Calu3 (cell line): ENCODE measurements at regions not wholly inside any gene's neighbourhood (a gene's known extent, or its start where the extent isn't known, plus 50 kb on each side); places are given as distances from the start of the nearest gene placed in this dataset.

Source experiments
- BruUV-seq: library from RNA; stranded (reverse); fragments of 400-500 nt; replicated peaks from 2 replicates; lab custom pipeline; 2021; lab: Mats Ljungman, UMichigan
- CTCF ChIA-PET: fragments of 300-600 bp; sonication (Branson Sonifier 250); formaldehyde crosslinking; loops from one replicate; lab custom pipeline; 2022; ENCODE audit warnings: antibody characterized with exemption; lab: Charles Lee
- DNase-seq: peaks from one replicate; pipeline ENCODE4 v3.0.0; 2022
- H3K27ac Mint-ChIP-seq: one replicate; pipeline ENCODE4 v1.8.0; 2022; ENCODE audit warnings: mixed read lengths; ENCODE audit not compliant: unreplicated experiment
- H3K27me3 Mint-ChIP-seq: one replicate; pipeline ENCODE4 v1.8.0; 2022; ENCODE audit warnings: mixed read lengths; ENCODE audit not compliant: unreplicated experiment
- H3K36me3 Mint-ChIP-seq: one replicate; pipeline ENCODE4 v1.8.0; 2022; ENCODE audit warnings: mild to moderate bottlenecking, moderate library complexity, mixed read lengths; ENCODE audit not compliant: insufficient read depth, unreplicated experiment
- H3K4me1 Mint-ChIP-seq: one replicate; pipeline ENCODE4 v1.8.0; 2022; ENCODE audit warnings: mild to moderate bottlenecking, low read depth, mixed read lengths; ENCODE audit not compliant: unreplicated experiment
- H3K4me3 Mint-ChIP-seq: one replicate; pipeline ENCODE4 v1.8.0; 2022; ENCODE audit warnings: mild to moderate bottlenecking, low read depth, moderate library complexity, mixed read lengths; ENCODE audit not compliant: unreplicated experiment
- H3K9me3 Mint-ChIP-seq: one replicate; pipeline ENCODE4 v1.8.0; 2022; ENCODE audit warnings: low read depth, mixed read lengths; ENCODE audit not compliant: unreplicated experiment
- intact Hi-C: fragments of 100-400 bp; cut with micrococcal nuclease; formaldehyde crosslinking; loops from one replicate; pipeline ENCODE4 v1.10.0; 2022; ENCODE audit not compliant: unreplicated experiment
- TF ChIP-seq, protein P1 (sequence below): fragments of 200-600 bp; IDR thresholded peaks from one replicate; pipeline ENCODE4 v1.8.0; 2022; ENCODE audit warnings: antibody characterized with exemption; ENCODE audit not compliant: unreplicated experiment

DNA sequence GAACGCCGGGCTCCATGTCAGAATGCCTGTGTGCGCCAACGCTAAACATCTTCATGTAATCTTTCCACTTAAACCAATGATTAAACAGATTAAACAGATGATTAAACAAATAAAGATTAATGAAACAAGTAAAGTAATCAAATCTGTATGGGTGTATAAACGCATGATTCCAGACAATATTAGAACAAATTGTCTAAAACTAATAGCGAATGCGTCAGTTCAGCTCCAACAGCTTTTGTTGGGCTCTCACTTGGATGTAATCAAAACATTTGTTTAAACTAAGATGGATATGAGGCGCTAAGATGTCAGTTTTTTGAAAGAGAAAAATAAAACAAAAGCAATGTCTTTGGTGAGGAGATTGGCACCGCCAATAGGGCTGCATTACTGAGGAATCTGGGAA, 299.1 kb upstream of the TLE3 start:
- TF ChIP-seq, protein P1, sequence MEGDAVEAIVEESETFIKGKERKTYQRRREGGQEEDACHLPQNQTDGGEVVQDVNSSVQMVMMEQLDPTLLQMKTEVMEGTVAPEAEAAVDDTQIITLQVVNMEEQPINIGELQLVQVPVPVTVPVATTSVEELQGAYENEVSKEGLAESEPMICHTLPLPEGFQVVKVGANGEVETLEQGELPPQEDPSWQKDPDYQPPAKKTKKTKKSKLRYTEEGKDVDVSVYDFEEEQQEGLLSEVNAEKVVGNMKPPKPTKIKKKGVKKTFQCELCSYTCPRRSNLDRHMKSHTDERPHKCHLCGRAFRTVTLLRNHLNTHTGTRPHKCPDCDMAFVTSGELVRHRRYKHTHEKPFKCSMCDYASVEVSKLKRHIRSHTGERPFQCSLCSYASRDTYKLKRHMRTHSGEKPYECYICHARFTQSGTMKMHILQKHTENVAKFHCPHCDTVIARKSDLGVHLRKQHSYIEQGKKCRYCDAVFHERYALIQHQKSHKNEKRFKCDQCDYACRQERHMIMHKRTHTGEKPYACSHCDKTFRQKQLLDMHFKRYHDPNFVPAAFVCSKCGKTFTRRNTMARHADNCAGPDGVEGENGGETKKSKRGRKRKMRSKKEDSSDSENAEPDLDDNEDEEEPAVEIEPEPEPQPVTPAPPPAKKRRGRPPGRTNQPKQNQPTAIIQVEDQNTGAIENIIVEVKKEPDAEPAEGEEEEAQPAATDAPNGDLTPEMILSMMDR: no peak
- no peaks in the 10 kb centered on the region for H3K9me3 Mint-ChIP-seq
- BruUV-seq: no TSS peak
- CTCF ChIA-PET: no interaction called here
- peaks cover 49% of the 10 kb centered on the region for H3K27me3 Mint-ChIP-seq
- H3K4me3 Mint-ChIP-seq: no peak overlapping the region
- no peak for DNase-seq
- peaks cover 18% of the 10 kb centered on the region for H3K4me1 Mint-ChIP-seq
- intact Hi-C loops: no loop called here
- no peaks in the 10 kb centered on the region for H3K36me3 Mint-ChIP-seq
- H3K27ac Mint-ChIP-seq: no peak overlapping the region

DNA sequence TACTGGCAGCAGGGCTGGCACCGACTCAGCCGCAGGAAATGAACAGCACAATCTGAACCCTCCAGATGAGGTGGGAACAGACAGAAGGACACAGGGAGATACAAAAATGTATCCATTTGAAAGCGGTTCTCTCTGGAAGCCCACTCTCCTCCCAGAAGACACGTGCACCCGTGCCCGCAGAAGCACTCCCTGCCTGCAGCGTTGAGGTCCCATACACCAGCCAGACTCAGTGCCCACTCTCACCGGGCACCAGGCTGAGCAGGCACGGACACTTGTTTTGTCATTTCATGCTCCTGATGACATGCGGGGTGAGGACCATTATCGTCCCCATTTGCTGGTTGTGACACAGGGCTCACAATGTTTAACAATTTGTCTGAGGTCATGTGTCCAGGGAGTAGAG, 297.4 kb upstream of the TLE3 start:
- H3K27me3 Mint-ChIP-seq: peaks cover 37% of the 10 kb centered on the region
- BruUV-seq: no TSS peak
- no peak overlapping the region for H3K4me3 Mint-ChIP-seq
- no peaks in the 10 kb centered on the region for H3K9me3 Mint-ChIP-seq
- intact Hi-C loops: no loop called here
- H3K36me3 Mint-ChIP-seq: no peaks in the 10 kb centered on the region
- H3K4me1 Mint-ChIP-seq: peaks cover 18% of the 10 kb centered on the region
- CTCF ChIA-PET: interaction anchor here (0.6 to 0.7 kb wide), 2 partner anchors 171 to 255 kb away, joined by 4 read pairs; no protein-coding TSS in a partner anchor
- H3K27ac Mint-ChIP-seq: no peak overlapping the region
- TF ChIP-seq, protein P1: no peak
- DNase-seq: no peak

DNA sequence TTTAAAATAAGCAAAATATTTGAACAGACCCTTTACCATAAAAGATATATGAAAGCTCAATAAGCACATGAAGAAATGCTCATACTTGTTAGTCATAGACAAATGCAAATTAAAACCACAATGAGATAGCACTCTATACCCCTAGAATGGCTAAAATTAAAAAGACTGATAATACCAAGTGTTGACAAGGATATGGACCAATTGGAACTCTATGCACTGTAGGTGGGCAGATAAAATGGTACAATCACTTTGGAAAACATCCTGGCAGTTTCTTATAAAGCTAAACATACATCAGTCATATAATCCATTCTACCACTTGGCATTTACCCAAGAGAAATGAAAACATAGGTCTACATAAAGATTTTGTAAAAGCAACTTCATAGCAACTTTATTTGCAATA, 293.0 kb upstream of the TLE3 start:
- no peak for DNase-seq
- CTCF ChIA-PET: interaction anchor here (0.7 kb wide), 1 partner anchor 282 kb away, joined by 3 read pairs; no protein-coding TSS in a partner anchor
- Mint-ChIP-seq H3K36me3 (no peaks in the 10 kb centered on the region), H3K9me3 (no peaks in the 10 kb centered on the region), H3K27ac (no peak overlapping the region), H3K4me1 (no peaks in the 10 kb centered on the region), H3K27me3 (peaks cover 17% of the 10 kb centered on the region), H3K4me3 (no peak overlapping the region)
- intact Hi-C loops: no loop called here
- BruUV-seq: no TSS peak
- TF ChIP-seq, protein P1: no peak

DNA sequence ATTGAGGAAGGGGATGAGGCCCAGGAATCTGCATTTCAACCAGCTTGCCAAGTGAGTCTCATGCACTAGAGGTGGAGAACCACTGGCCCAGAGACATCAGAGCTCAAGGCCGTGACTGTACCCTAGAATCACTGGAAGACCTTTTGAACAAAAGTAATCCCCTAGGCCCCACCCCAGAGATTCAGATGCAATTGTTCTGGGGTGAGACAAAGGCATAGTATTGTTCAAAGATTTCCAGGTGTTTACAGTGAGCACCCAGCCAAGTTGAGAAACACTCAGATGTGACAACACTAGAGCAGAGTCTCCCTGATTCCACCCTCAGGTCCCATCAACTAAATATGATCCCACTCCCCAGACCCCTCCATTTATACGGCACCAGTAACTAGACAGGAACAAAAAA, 290.3 kb upstream of the TLE3 start:
- CTCF ChIA-PET: no interaction called here
- peaks cover 11% of the 10 kb centered on the region for H3K27me3 Mint-ChIP-seq
- TF ChIP-seq, protein P1: no peak
- no TSS peak for BruUV-seq
- DNase-seq: no peak
- no peaks in the 10 kb centered on the region for H3K4me1 Mint-ChIP-seq
- H3K4me3 Mint-ChIP-seq: no peak overlapping the region
- H3K36me3 Mint-ChIP-seq: no peaks in the 10 kb centered on the region
- no peaks in the 10 kb centered on the region for H3K9me3 Mint-ChIP-seq
- intact Hi-C loops: no loop called here
- H3K27ac Mint-ChIP-seq: no peak overlapping the region
